ENCODE measurements at regions not wholly inside any gene's neighbourhood (a gene's known extent, or its start where the extent isn't known, plus 50 kb on each side); places are given as distances from the start of the nearest gene placed in this dataset.

DNA sequence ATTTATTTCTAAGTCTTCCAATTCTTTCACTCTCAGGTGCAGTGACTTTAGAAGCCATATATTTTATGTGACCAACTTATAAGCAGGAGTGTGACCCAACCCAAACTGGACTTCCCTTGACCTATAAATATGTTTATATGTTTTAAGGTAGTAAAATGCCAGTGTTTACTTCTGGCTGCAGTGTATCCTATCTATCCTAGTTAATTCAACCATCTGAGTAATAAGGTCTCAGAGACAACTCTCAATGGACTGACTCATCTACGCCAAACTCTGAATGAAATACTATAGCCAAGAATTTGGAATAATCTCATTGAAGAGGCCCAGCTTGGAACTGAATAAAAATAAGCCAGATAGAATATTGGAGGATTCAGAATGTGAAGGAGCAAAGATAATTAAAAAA is 544.5 kb upstream of the SORCS1 start:
- Histone ChIP-seq H3K9me3 (ENCODE audit: insufficient read depth in 2 of 2, low read depth in 1 of 2, low read length in 1 of 2) (no peaks in the 10 kb centered on the region), H3K36me3 (ENCODE audit: control insufficient read depth in 2 of 4, insufficient read depth in 4 of 4, low read length in 3 of 4) (no peaks in the 10 kb centered on the region), H4K91ac (replicated peaks; ENCODE audit: insufficient read length, low read length) (no peak overlapping the region), H2BK15ac (ENCODE audit: low read length) (no peak overlapping the region), H4K20me1 (replicated peaks in 1 of 2; ENCODE audit: control insufficient read depth in 1 of 2, insufficient read depth in 2 of 2, low read length in 2 of 2) (no peaks in the 10 kb centered on the region), H2BK12ac (ENCODE audit: low read depth, low read length) (no peak overlapping the region), H3K23ac (ENCODE audit: insufficient read length) (no peak overlapping the region), H2BK120ac (replicated peaks; ENCODE audit: low read depth, low read length) (no peak overlapping the region), H3K27me3 (replicated peaks in 1 of 4; ENCODE audit: control insufficient read depth in 3 of 4, extremely low read depth in 1 of 4, insufficient read depth in 3 of 4, low read length in 3 of 4) (no peaks in the 10 kb centered on the region), H3K4me3 (ENCODE audit: extremely low read depth in 1 of 4, insufficient read depth in 2 of 4, low read depth in 3 of 4, low read length in 4 of 4) (no peak overlapping the region), H3K79me2 (ENCODE audit: control insufficient read depth in 1 of 2, insufficient read depth in 2 of 2, low read length in 2 of 2) (no peaks in the 10 kb centered on the region), H3K56ac (replicated peaks; ENCODE audit: insufficient read length, low read depth, low read length) (no peak overlapping the region), H3K79me1 (ENCODE audit: low read depth, low read length) (no peaks in the 10 kb centered on the region), H2AFZ (ENCODE audit: low read length) (no peak overlapping the region), H3K9ac (replicated peaks in 1 of 4; ENCODE audit: extremely low read depth in 1 of 4, low read depth in 3 of 4, low read length in 3 of 4) (no peak overlapping the region), H3K14ac (ENCODE audit: insufficient read length) (no peak overlapping the region), H3K23me2 (ENCODE audit: low read depth, low read length) (no peaks in the 10 kb centered on the region; the same call in 1 of the 2 replicates), H3K4ac (replicated peaks; ENCODE audit: insufficient read length, low read depth, low read length) (no peak overlapping the region), H2BK5ac (ENCODE audit: low read depth, low read length) (no peak overlapping the region), H4K5ac (ENCODE audit: insufficient read length, low read depth, low read length) (no peak overlapping the region), H3K4me1 (replicated peaks in 1 of 4; ENCODE audit: control insufficient read depth in 3 of 4, insufficient read depth in 4 of 4, low read length in 3 of 4) (no peaks in the 10 kb centered on the region), H2AK5ac (ENCODE audit: low read depth, low read length) (no peak overlapping the region), H4K8ac (ENCODE audit: extremely low read depth, insufficient read depth, low read length) (no peak overlapping the region), H2BK20ac (ENCODE audit: low read length) (no peak overlapping the region), H3K27ac (ENCODE audit: low read depth, low read length) (no peak overlapping the region), H3K18ac (ENCODE audit: extremely low read depth, low read length) (no peak overlapping the region), H3K4me2 (ENCODE audit: insufficient read depth in 1 of 2, low read depth in 2 of 2, low read length in 2 of 2) (no peak overlapping the region)
- FAIRE-seq, result no peak
- 96% methylated on average over 1 of the region's 1 CpG; no CpG with 5 or more reads in 1 of the 2 experiments for WGBS, 2 experiments (ENCODE audit: extremely low coverage in 1 of 2, insufficient coverage in 1 of 2, insufficient read length in 1 of 2, insufficient replicate concordance in 2 of 2, low coverage in 1 of 2, low lambda C conversion rate in 2 of 2, missing lambda C conversion rate in 1 of 2)
- POLR2A ChIA-PET (ENCODE audit: partially characterized antibody), result no interaction called here
- no peak for TF ChIP-seq SAP30 (IDR thresholded peaks at IDR 0.05; ENCODE audit: insufficient read depth, insufficient replicate concordance, low read length)
- TF ChIP-seq EGR1 (IDR thresholded peaks at IDR 0.05; ENCODE audit: borderline replicate concordance, low read depth, low read length), result no peak
- TF ChIP-seq SP4 (IDR thresholded peaks at IDR 0.05; ENCODE audit: low read length), result no peak
- TF ChIP-seq, protein P1, sequence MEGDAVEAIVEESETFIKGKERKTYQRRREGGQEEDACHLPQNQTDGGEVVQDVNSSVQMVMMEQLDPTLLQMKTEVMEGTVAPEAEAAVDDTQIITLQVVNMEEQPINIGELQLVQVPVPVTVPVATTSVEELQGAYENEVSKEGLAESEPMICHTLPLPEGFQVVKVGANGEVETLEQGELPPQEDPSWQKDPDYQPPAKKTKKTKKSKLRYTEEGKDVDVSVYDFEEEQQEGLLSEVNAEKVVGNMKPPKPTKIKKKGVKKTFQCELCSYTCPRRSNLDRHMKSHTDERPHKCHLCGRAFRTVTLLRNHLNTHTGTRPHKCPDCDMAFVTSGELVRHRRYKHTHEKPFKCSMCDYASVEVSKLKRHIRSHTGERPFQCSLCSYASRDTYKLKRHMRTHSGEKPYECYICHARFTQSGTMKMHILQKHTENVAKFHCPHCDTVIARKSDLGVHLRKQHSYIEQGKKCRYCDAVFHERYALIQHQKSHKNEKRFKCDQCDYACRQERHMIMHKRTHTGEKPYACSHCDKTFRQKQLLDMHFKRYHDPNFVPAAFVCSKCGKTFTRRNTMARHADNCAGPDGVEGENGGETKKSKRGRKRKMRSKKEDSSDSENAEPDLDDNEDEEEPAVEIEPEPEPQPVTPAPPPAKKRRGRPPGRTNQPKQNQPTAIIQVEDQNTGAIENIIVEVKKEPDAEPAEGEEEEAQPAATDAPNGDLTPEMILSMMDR (IDR thresholded peaks at IDR 0.05; ENCODE audit: control extremely low read depth in 1 of 3, insufficient read depth in 1 of 3, low read depth in 1 of 3, low read length in 3 of 3), result no peak
- TF ChIP-seq, protein P2, sequence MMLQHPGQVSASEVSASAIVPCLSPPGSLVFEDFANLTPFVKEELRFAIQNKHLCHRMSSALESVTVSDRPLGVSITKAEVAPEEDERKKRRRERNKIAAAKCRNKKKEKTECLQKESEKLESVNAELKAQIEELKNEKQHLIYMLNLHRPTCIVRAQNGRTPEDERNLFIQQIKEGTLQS (IDR thresholded peaks at IDR 0.05; ENCODE audit: insufficient read depth, low read depth, low read length), result no peak
- no peak for TF ChIP-seq SUZ12 (IDR thresholded peaks at IDR 0.05; ENCODE audit: low read length)
- TF ChIP-seq, protein P3, sequence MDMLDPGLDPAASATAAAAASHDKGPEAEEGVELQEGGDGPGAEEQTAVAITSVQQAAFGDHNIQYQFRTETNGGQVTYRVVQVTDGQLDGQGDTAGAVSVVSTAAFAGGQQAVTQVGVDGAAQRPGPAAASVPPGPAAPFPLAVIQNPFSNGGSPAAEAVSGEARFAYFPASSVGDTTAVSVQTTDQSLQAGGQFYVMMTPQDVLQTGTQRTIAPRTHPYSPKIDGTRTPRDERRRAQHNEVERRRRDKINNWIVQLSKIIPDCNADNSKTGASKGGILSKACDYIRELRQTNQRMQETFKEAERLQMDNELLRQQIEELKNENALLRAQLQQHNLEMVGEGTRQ (IDR thresholded peaks at IDR 0.05; ENCODE audit: low read length), result no peak
- CTCF ChIA-PET (ENCODE audit: partially characterized antibody), result no interaction called here
- DNase-seq (ENCODE audit: low read depth in 1 of 2, low spot score in 2 of 2), result no peak
